SK-N-SH (cell line): ENCODE measurements at regions not wholly inside any gene's neighbourhood (a gene's known extent, or its start where the extent isn't known, plus 50 kb on each side); places are given as distances from the start of the nearest gene placed in this dataset.

Experiments used
- EP300 ChIP-seq, 2 experiments: IDR thresholded peaks; 2 replicates each; pipeline versions ENCODE4 v1.4.0 to v1.6.1; 2012; ENCODE audit warnings: borderline replicate concordance in 1 of 2, low read depth in 1 of 2, low read length in 1 of 2
- RFX5 ChIP-seq: IDR thresholded peaks from 2 replicates; pipeline ENCODE4 v1.6.1; 2012; ENCODE audit warnings: mild to moderate bottlenecking, improper control_type of control experiment, low read length
- TF ChIP-seq, protein P1 (sequence below): fragments of 200-600 bp; sonication (generic); IDR thresholded peaks from 2 replicates; pipeline ENCODE4 v1.6.1; 2017; ENCODE audit warnings: antibody characterized with exemption, mild to moderate bottlenecking, moderate library complexity

DNA sequence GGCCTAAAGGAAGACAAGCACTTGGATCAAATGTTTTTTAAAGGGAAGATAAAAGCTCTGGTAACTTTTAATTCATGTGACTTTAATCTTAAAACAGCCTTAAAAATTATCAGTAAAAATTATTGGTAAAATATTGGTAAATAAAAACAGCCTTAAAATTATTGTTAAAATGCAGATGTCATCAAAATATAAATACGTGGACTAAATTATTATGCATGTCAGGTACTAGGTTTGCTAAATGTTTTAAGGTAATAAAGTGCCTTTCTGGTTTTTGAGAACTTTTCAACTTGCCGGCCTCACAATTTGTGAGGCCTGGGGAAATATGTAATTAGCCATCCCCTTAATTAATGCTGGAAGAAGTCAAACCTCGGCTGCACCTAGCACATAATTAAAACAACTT is 147.7 kb downstream of the PRR32 start:
- TF ChIP-seq RFX5: no peak
- TF ChIP-seq EP300 (IDR thresholded peaks at IDR 0.05; ENCODE audit: borderline replicate concordance in 1 of 2, low read depth in 1 of 2, low read length in 1 of 2): no peak
- TF ChIP-seq, protein P1, sequence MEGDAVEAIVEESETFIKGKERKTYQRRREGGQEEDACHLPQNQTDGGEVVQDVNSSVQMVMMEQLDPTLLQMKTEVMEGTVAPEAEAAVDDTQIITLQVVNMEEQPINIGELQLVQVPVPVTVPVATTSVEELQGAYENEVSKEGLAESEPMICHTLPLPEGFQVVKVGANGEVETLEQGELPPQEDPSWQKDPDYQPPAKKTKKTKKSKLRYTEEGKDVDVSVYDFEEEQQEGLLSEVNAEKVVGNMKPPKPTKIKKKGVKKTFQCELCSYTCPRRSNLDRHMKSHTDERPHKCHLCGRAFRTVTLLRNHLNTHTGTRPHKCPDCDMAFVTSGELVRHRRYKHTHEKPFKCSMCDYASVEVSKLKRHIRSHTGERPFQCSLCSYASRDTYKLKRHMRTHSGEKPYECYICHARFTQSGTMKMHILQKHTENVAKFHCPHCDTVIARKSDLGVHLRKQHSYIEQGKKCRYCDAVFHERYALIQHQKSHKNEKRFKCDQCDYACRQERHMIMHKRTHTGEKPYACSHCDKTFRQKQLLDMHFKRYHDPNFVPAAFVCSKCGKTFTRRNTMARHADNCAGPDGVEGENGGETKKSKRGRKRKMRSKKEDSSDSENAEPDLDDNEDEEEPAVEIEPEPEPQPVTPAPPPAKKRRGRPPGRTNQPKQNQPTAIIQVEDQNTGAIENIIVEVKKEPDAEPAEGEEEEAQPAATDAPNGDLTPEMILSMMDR: no peak
